PC-3 (cell line): ENCODE measurements at regions not wholly inside any gene's neighbourhood (a gene's known extent, or its start where the extent isn't known, plus 50 kb on each side); places are given as distances from the start of the nearest gene placed in this dataset.

ENCODE experiments used
- ATAC-seq: fragments of 200-7000 bp; cut with Tn5 transposase; 2 replicates; pipeline ENCODE4 v1.9.1; 2020; ENCODE audit warnings: mild to moderate bottlenecking, moderate library complexity
- BruUV-seq: library from RNA; stranded (reverse); fragments of 400-500 nt; replicated peaks from 2 replicates; lab custom pipeline; 2021; lab: Mats Ljungman, UMichigan
- CTCF ChIA-PET: fragments of 300-600 bp; sonication (Branson Sonifier 250); formaldehyde crosslinking; loops from one replicate; lab custom pipeline; 2022; ENCODE audit warnings: antibody characterized with exemption; lab: Charles Lee
- POLR2A ChIA-PET: fragments of 300-600 bp; sonication (Branson Sonifier 250); formaldehyde crosslinking; loops from one replicate; lab custom pipeline; 2022; ENCODE audit warnings: antibody characterized with exemption; ENCODE audit not compliant: unreplicated experiment; lab: Charles Lee
- DNase-seq: peaks from one replicate; pipeline ENCODE4 v3.0.0-alpha.2; 2015
- H2AFZ ChIP-seq: fragments of 300-600 bp; sonication (generic); 2 replicates; pipeline ENCODE4 v1.6.0; 2016; ENCODE audit warnings: antibody characterized with exemption, low read length
- H3F3A ChIP-seq: fragments of 300-600 bp; sonication (generic); one replicate; pipeline ENCODE4 v1.6.0; 2017; ENCODE audit warnings: antibody characterized with exemption, low read length, control low read depth, mild to moderate bottlenecking; ENCODE audit not compliant: unreplicated experiment
- H3K27ac ChIP-seq: fragments of 300-600 bp; sonication (generic); 2 replicates; pipeline ENCODE4 v1.5.1; 2016; ENCODE audit warnings: mild to moderate bottlenecking, low read length
- H3K27me3 ChIP-seq: fragments of 300-600 bp; sonication (generic); 2 replicates; pipeline ENCODE4 v1.6.1; 2016; ENCODE audit warnings: low read length, mixed read lengths
- H3K36me3 ChIP-seq: fragments of 300-600 bp; sonication (generic); 2 replicates; pipeline ENCODE4 v1.6.1; 2016; ENCODE audit warnings: low read depth, mixed run types, low read length, mixed read lengths
- H3K4me1 ChIP-seq: fragments of 300-600 bp; sonication (generic); 2 replicates; pipeline ENCODE4 v1.5.1; 2016; ENCODE audit warnings: low read length; ENCODE audit not compliant: insufficient read depth
- H3K4me2 ChIP-seq: fragments of 300-600 bp; sonication (generic); 2 replicates; pipeline ENCODE4 v1.6.0; 2016; ENCODE audit warnings: low read length
- H3K4me3 ChIP-seq: fragments of 300-600 bp; sonication (generic); 2 replicates; pipeline ENCODE4 v1.5.1; 2016; ENCODE audit warnings: mild to moderate bottlenecking, low read length, mixed read lengths
- H3K79me2 ChIP-seq: fragments of 300-600 bp; sonication (generic); 2 replicates; pipeline ENCODE4 v1.6.1; 2017; ENCODE audit warnings: low read length, mixed read lengths
- H3K9ac ChIP-seq: fragments of 300-600 bp; sonication (generic); 2 replicates; pipeline ENCODE4 v1.6.0; 2016; ENCODE audit warnings: mild to moderate bottlenecking, low read length
- H3K9me2 ChIP-seq: fragments of 300-600 bp; sonication (generic); replicated peaks from 2 replicates; pipeline ENCODE4 v1.6.1; 2016; ENCODE audit warnings: mixed run types, low read length, mixed read lengths
- H3K9me3 ChIP-seq: fragments of 300-600 bp; sonication (generic); 2 replicates; pipeline ENCODE4 v1.6.1; 2016; ENCODE audit warnings: low read length, mixed read lengths
- H4K20me1 ChIP-seq: fragments of 300-600 bp; sonication (generic); 2 replicates; pipeline ENCODE4 v1.6.1; 2016; ENCODE audit warnings: low read length, mixed read lengths
- EZH2 ChIP-seq: fragments of 300-600 bp; sonication (generic); IDR thresholded peaks from one replicate; pipeline ENCODE4 v1.6.1; 2017; ENCODE audit warnings: antibody characterized with exemption, mild to moderate bottlenecking, low read length; ENCODE audit not compliant: unreplicated experiment
- EZH2phosphoT487 ChIP-seq: fragments of 300-600 bp; sonication (generic); IDR thresholded peaks from 2 replicates; pipeline ENCODE4 v1.6.1; 2018; ENCODE audit warnings: mild to moderate bottlenecking, antibody characterized with exemption, low read length, borderline replicate concordance
- intact Hi-C: fragments of 100-400 bp; cut with micrococcal nuclease; formaldehyde crosslinking; loops from 2 replicates; pipeline ENCODE4 v1.9.0; 2023
- TF ChIP-seq, protein P1 (sequence below): fragments of 300-600 bp; sonication (generic); conservative IDR thresholded peaks from 2 replicates; pipeline ENCODE4 v1.5.1; 2017; ENCODE audit warnings: antibody characterized with exemption, low read depth, mild to moderate bottlenecking, low read length

DNA sequence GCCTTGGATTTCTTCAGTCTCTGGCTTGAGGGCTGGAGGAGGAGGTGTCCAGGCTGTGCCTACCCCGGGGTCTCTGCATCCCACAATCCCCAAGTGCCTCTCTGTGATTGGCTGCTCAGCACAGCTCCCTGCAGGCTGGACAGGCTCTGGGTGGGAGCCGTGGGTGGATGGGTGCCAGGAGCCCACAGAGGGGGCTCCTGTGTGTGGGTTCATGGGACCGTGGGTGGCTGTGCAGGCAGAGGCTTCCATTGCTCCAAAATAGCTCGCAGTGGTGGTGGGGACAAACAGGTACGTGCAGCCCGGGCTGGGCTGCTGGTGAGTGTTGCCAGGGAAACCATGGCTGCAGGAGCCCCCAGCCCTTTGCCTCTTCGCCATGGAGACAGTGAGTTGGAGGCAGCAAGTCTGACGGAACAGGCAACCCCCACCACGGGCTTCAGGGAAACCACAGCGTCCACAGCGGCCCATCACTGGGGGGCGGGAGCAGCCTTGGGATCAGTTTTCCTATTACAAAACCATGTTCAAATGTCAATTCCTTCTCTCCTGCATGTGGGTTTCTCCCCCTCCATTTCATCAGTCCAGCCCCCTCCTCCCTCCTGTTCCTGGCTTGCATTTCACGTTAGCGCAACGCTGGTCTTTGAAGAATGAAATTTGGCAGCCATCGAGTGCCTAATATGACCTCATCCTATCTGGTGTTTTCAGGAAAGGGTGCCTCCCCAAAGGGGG is 155.2 kb downstream of the TRIM29 start:
- ChIA-PET CTCF (no interaction called here), POLR2A (no interaction called here)
- H3K4me2 ChIP-seq = no peak overlapping the region
- H3K27ac ChIP-seq = no peak overlapping the region
- H3K27me3 ChIP-seq = peaks cover 93% of the 10 kb centered on the region
- TF ChIP-seq EZH2phosphoT487 (no peak), EZH2 (no peak)
- TF ChIP-seq, protein P1, sequence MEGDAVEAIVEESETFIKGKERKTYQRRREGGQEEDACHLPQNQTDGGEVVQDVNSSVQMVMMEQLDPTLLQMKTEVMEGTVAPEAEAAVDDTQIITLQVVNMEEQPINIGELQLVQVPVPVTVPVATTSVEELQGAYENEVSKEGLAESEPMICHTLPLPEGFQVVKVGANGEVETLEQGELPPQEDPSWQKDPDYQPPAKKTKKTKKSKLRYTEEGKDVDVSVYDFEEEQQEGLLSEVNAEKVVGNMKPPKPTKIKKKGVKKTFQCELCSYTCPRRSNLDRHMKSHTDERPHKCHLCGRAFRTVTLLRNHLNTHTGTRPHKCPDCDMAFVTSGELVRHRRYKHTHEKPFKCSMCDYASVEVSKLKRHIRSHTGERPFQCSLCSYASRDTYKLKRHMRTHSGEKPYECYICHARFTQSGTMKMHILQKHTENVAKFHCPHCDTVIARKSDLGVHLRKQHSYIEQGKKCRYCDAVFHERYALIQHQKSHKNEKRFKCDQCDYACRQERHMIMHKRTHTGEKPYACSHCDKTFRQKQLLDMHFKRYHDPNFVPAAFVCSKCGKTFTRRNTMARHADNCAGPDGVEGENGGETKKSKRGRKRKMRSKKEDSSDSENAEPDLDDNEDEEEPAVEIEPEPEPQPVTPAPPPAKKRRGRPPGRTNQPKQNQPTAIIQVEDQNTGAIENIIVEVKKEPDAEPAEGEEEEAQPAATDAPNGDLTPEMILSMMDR = no peak
- no peak for DNase-seq
- no peaks in the 10 kb centered on the region for H3K79me2 ChIP-seq
- no peaks in the 10 kb centered on the region for H4K20me1 ChIP-seq
- no peak for ATAC-seq
- H3F3A ChIP-seq = no peaks in the 10 kb centered on the region
- BruUV-seq = no TSS peak
- no peak overlapping the region for H3K9ac ChIP-seq
- H3K36me3 ChIP-seq = no peaks in the 10 kb centered on the region
- no peaks in the 10 kb centered on the region for H3K4me1 ChIP-seq
- H3K9me2 ChIP-seq = no peaks in the 10 kb centered on the region
- no peak overlapping the region for H2AFZ ChIP-seq
- intact Hi-C loops = no loop called here
- no peak overlapping the region for H3K4me3 ChIP-seq
- H3K9me3 ChIP-seq = no peaks in the 10 kb centered on the region

DNA sequence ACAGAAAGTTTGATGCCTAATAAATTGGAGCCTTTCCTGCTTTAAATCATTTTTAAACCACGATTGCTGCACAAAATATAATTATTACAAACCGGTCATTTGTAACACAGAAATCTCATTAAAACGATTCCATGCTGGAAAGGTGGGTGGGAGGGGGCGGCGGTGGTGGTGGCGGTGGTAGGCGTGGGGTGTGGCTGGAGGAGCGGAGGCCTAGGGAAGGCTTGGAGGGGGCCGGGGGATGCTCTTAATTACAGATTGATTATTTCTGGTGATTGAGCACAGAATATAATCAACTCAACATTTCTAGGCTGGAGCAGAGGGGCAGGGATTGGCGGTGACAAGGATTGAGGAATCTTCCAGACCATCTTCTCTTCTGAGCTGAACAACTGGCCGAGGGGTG is 157.5 kb downstream of the TRIM29 start:
- Histone ChIP-seq H3K4me3 (no peak overlapping the region), H3K9me2 (no peaks in the 10 kb centered on the region), H3K4me1 (no peaks in the 10 kb centered on the region), H3K27me3 (peaks cover 96% of the 10 kb centered on the region), H3F3A (no peaks in the 10 kb centered on the region), H3K79me2 (no peaks in the 10 kb centered on the region), H2AFZ (no peak overlapping the region), H3K9ac (no peak overlapping the region), H3K27ac (no peak overlapping the region), H3K4me2 (no peak overlapping the region), H4K20me1 (no peaks in the 10 kb centered on the region), H3K36me3 (no peaks in the 10 kb centered on the region), H3K9me3 (no peaks in the 10 kb centered on the region)
- ChIA-PET CTCF (no interaction called here), POLR2A (no interaction called here)
- BruUV-seq = no TSS peak
- intact Hi-C loops = no loop called here
- TF ChIP-seq, protein P1 = no peak
- TF ChIP-seq EZH2phosphoT487 (no peak), EZH2 (no peak)
- DNase-seq (no peak), ATAC-seq (no peak)

DNA sequence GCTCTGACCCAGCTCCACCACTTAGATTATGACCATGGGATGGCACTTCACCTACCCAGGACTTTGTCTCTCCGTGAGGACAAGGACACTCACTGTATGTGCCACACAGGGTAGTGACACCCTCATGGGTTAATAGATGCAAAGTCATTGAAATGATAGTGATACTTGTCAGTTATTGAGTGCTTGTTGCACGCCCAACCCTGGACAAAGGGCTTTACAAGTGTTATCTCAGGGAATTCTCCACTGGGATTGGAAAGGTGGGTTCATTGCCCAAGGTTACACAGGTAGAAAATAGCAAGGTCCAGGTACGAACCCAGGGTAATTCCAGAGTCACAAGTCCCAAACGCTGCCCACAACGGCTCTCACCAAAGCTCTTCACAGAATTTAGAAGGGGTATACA is 158.2 kb downstream of the TRIM29 start:
- Histone ChIP-seq H3K9ac (no peak overlapping the region), H2AFZ (no peak overlapping the region), H3K4me2 (no peak overlapping the region), H3F3A (no peaks in the 10 kb centered on the region), H3K4me1 (no peaks in the 10 kb centered on the region), H4K20me1 (no peaks in the 10 kb centered on the region), H3K9me3 (no peaks in the 10 kb centered on the region), H3K27me3 (peaks cover 96% of the 10 kb centered on the region), H3K9me2 (no peaks in the 10 kb centered on the region), H3K27ac (no peak overlapping the region), H3K4me3 (no peak overlapping the region), H3K36me3 (no peaks in the 10 kb centered on the region), H3K79me2 (no peaks in the 10 kb centered on the region)
- TF ChIP-seq EZH2phosphoT487 (no peak), EZH2 (no peak)
- TF ChIP-seq, protein P1 = no peak
- no TSS peak for BruUV-seq
- intact Hi-C loops = no loop called here
- ATAC-seq (no peak), DNase-seq (no peak)
- CTCF ChIA-PET = no interaction called here
- POLR2A ChIA-PET = no interaction called here
